GM21723 (cell line): ENCODE measurements at regions not wholly inside any gene's neighbourhood (a gene's known extent, or its start where the extent isn't known, plus 50 kb on each side); places are given as distances from the start of the nearest gene placed in this dataset.

Experiments used
- ATAC-seq: cut with Tn5 transposase; IDR thresholded peaks from one replicate; pipeline ENCODE4 v1.9.1; 2021; ENCODE audit warnings: mild to moderate bottlenecking, moderate library complexity; ENCODE audit not compliant: unreplicated experiment

DNA sequence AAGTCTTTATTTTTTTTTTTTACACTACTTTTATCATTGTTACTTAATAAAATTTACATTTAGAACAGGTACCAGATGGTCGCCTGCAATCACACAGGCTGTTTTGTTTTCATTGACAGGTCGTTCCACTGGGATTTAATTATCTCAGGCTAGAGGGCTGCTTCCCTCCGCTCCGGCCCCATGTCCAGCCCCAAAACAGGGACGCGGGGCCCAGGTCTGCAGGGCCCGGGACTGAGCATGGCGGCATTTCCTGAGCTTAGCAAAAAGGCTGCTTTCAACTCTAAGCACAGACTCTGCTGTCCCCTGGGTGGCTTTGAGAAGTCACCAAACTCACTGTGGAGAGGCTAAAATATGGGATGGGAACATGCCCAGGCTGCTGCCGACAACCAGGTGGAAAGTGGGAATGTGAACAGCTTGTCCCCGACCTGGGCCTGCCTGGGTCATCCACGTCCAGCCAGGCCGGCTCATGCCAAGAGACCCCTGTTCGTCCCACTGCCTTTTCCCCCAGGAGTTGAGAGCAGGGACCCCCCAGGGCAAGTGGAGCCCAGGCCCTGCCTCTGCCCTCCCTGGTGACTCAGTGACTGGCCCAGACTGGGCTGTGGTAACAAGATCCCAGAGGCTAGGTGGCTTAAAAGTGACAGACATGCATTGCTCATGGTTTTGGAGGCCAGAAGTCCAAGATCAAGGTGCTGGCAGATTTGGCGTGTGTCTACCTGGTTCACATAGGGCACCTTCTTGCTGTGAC is 150.0 kb downstream of the SHANK2 start:
- ATAC-seq = no peak

DNA sequence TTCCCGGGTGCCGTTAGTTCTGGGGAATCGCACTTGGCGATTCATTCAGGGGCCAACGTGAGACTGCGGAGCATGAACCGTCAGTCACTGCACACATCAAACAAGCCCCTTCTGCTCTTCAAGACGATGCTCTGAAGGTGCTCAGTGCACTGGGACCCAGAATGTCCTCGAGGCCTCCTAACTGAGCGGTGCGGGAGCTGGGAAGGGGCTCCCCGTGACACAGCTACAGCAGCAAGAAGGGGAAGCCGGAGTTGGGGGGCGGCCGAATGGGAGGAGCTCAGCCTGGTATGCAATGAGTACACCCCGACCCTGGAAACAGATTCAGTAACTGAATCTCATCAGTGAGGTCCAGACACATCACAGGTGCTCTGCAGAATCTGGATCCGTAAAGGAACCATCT is 150.8 kb downstream of the SHANK2 start:
- ATAC-seq = no peak

GRCh38 chr11:71101046-71101445 is 151.3 kb downstream of the SHANK2 start:
- ATAC-seq = no peak

- ATAC-seq = no peak
These were observed 153.6 kb downstream of the SHANK2 start for GRCh38 chr11:71098776-71099175.

DNA sequence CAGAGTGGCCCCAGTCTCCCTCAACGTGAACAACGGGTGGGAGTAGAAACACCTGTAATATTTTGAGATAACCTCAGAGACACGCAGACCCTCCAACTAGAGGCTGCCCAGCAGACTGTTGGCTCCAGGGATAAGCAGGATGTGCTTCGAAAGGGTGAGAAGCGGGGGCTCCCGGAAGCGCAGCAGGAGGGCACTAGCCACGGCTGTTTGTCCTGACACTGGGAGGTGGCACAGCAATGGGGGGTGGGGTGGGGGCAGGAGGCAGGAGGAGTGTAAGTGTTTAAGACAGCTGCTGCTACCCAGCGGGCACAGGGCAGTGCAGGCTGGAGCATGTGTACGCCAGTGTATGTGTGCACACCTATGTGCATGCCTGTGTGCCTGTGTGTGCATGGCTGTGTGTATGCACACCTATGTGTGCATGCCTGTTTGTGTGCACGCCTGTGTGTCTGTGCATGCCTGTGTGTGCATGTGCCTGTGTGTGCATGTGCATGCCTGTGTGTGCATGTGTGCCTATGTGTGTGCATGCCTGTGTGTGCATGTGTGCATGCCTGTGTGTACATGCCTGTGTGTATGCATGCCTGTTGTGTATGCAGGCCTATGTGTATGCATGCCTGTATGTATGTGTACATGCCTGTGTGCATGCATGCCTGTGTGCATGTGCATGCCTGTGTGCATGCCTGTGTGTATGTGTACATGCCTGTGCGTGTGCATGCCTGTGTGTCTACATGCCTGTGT is 154.7 kb downstream of the SHANK2 start:
- no peak for ATAC-seq

- no peak for ATAC-seq
These were observed 155.5 kb downstream of the SHANK2 start for GRCh38 chr11:71096751-71097388.

GRCh38 chr11:71095294-71095850 is 157.0 kb downstream of the SHANK2 start:
- ATAC-seq = no peak

- ATAC-seq = no peak
These were observed 157.9 kb downstream of the SHANK2 start for GRCh38 chr11:71094296-71095077.

GRCh38 chr11:71093783-71094182 is 158.6 kb downstream of the SHANK2 start:
- ATAC-seq = no peak

GRCh38 chr11:71091506-71092265 is 160.7 kb downstream of the SHANK2 start:
- no peak for ATAC-seq

- no peak for ATAC-seq
These were observed 162.8 kb downstream of the SHANK2 start for GRCh38 chr11:71089571-71089970.

- ATAC-seq = peak; percentile 60
These were observed 163.8 kb downstream of the SHANK2 start for GRCh38 chr11:71088314-71089215.

DNA sequence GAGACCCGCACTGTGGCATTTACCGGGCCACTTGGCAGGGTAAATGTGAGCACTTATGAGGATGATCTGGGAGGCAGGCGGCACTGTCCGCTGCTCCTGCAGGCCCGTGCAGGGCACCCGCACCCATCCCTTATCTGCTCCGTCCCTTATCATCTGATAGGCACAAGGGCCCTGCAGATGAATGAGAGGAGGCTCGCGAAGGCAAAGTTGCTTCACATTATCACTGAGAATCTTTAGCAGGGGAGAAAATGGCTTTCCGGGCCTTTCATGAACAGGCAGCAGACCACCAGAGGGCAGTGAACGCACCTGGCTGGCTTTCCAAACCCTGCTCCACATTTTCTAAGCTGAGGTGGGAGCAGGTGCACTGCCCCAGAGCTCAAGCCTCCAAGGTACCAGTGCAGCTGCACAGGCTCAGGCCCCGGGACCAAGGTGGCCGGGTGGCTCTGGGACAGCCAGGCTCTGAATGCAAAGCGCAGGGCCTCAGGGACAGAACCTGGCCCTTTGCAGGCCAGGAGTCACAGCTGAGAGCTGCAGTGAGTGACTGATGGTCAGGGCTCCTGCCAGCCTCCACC is 165.6 kb downstream of the SHANK2 start:
- ATAC-seq = no peak

DNA sequence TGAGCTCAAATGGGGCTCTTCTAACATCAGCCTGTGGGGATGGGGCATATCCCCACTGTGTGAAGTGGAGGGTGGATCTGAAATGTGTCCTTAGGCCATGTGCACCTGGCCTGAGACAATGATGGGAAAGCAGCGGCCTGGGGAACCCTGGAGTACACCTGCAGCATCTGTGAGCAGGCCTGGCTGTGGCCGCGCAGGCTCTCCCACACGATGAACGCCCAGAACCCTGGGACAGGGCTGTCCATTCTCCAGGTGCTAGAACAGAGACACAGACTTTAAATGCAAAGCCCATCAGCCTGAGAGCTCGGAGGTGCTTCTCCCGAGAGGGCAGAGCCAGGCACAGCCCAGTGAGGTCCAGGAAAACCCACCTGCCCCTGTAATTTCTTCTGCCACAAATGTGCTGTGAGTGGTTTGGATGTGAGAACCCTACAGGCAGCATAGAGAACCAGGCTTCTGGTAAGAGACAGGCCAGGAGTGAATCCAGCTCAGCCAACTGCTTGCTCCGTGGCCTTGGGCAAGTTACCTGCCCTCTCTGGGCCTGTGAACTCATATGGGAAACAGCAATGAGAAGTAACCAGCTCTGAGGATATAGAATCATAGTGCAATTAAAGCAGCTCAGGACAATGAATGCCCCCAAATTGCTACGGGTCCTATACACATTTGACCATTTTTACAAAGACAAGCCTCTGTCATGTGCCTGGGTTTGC is 167.9 kb downstream of the SHANK2 start:
- no peak for ATAC-seq

- ATAC-seq = no peak
These were observed 169.3 kb downstream of the SHANK2 start for GRCh38 chr11:71083105-71083504.

GRCh38 chr11:71082454-71082853 is 169.9 kb downstream of the SHANK2 start:
- no peak for ATAC-seq

DNA sequence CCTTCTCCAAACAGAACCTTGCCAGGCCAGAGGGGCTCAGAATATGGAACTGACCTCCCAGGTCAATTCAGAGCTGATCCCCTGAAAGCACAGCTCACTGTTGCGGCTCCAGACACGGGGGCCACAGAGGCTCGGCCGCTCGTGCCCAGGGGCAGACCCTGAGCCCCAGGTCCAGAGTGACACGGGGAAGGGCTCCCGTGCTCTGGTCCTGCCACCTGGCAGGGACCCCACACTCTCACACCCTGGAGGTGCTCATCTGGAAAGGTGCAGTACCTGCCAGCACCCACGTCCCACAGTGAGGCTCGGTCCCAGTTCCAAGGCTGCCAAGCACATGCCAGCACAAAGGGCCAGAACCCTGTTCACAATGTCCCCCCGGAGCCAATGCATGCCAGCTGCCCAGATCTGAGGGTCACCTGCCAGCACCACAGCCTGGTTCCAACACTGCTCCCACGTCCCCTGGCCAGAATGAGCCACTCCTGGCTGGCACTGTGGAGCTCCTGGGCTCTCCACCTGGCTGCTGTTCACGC is 170.6 kb downstream of the SHANK2 start:
- no peak for ATAC-seq
